K562 (cell line): ENCODE measurements at regions not wholly inside any gene's neighbourhood (a gene's known extent, or its start where the extent isn't known, plus 50 kb on each side); places are given as distances from the start of the nearest gene placed in this dataset.

Source experiments
- ATAC-seq: fragments of 200-7000 bp; cut with Tn5 transposase; 3 replicates; pipeline ENCODE4 v1.9.1; 2020; ENCODE audit warnings: moderate library complexity
- BruUV-seq: library from RNA; stranded (reverse); fragments of 400-500 nt; replicated peaks from 2 replicates; lab custom pipeline; 2021; lab: Mats Ljungman, UMichigan
- CTCF ChIA-PET: fragments of 300-600 bp; formaldehyde crosslinking; extraction: SDS; loops from one replicate; lab custom pipeline; 2021; ENCODE audit warnings: low intra/inter-chr PET ratio; lab: Yijun Ruan, JAX
- POLR2A ChIA-PET: fragments of 300-600, 350-650 bp; sonication (Branson Sonifier 250); formaldehyde crosslinking; extraction: SDS; loops from one replicate; lab custom pipeline; 2021; ENCODE audit warnings: antibody characterized with exemption, inconsistent platforms; lab: Yijun Ruan, JAX
- DNase-seq, 4 experiments: peaks; one replicate each; pipeline versions ENCODE4 v3.0.0 to v3.0.0-alpha.2; 2011 to 2018; ENCODE audit warnings: low spot score in 3 of 4, mixed read lengths in 3 of 4; ENCODE audit errors: extremely low read depth in 1 of 4
- FAIRE-seq: peaks from 2 replicates; lab custom pipeline; 2011; peaks lifted over from hg19 to GRCh38; lab: Jason Lieb, UNC
- H2AFZ ChIP-seq: 2 replicates; pipeline ENCODE4 v1.6.0; 2011; ENCODE audit warnings: low read depth, low read length, control low read depth, inconsistent platforms
- H3K27ac ChIP-seq: fragments of 200-600 bp; 3 replicates; pipeline ENCODE4 v1.8.0; 2011; ENCODE audit warnings: low read depth, mild to moderate bottlenecking, control low read depth, inconsistent platforms, low read length, moderate library complexity, mixed read lengths; ENCODE audit errors: extremely low read depth
- H3K27me3 ChIP-seq, 2 experiments: fragments of 300-600 bp in 1 of 2; 2 replicates in 1 of 2; 3 replicates in 1 of 2; pipeline versions ENCODE4 v1.6.0 to v1.8.0; 2011; ENCODE audit warnings: inconsistent platforms in 2 of 2, low read length in 2 of 2, mild to moderate bottlenecking in 1 of 2, mixed read lengths in 1 of 2, moderate library complexity in 1 of 2; ENCODE audit not compliant: control insufficient read depth in 2 of 2, insufficient read depth in 2 of 2
- H3K36me3 ChIP-seq: fragments of 300-600 bp; 3 replicates; pipeline ENCODE4 v1.8.0; 2011; ENCODE audit warnings: mild to moderate bottlenecking, low read length, inconsistent platforms; ENCODE audit not compliant: control insufficient read depth, insufficient read depth
- H3K4me1 ChIP-seq, 2 experiments: fragments of 200-600 bp in 1 of 2; replicated peaks in 1 of 2; 2 replicates in 1 of 2; 3 replicates in 1 of 2; pipeline versions ENCODE4 v1.5.1 to v1.8.0; 2011; ENCODE audit warnings: inconsistent platforms in 2 of 2, low read length in 2 of 2, mild to moderate bottlenecking in 1 of 2, mixed read lengths in 1 of 2, moderate library complexity in 1 of 2; ENCODE audit not compliant: control insufficient read depth in 2 of 2, insufficient read depth in 2 of 2
- H3K4me2 ChIP-seq: 2 replicates; pipeline ENCODE4 v1.6.1; 2011; ENCODE audit warnings: low read length, control low read depth, inconsistent platforms, mixed read lengths; ENCODE audit not compliant: insufficient read depth
- H3K4me3 ChIP-seq: fragments of 200-600 bp; sonication (generic), shearing (Covaris generic); 2 replicates; pipeline ENCODE4 v1.5.1; 2016; ENCODE audit warnings: control low read depth, inconsistent platforms
- H3K79me2 ChIP-seq: fragments of 200-600 bp; 3 replicates; pipeline ENCODE4 v1.8.0; 2011; ENCODE audit warnings: low read length, inconsistent platforms; ENCODE audit not compliant: control insufficient read depth, insufficient read depth
- H3K9ac ChIP-seq, 2 experiments: 2 replicates each; pipeline versions ENCODE4 v1.6.0 to v1.6.1; 2011; ENCODE audit warnings: low read depth in 2 of 2, low read length in 2 of 2, control low read depth in 1 of 2, inconsistent platforms in 1 of 2, mild to moderate bottlenecking in 1 of 2, mixed read lengths in 1 of 2; ENCODE audit not compliant: insufficient read depth in 1 of 2
- H3K9me1 ChIP-seq: one replicate; pipeline ENCODE4 v1.6.0; 2011; ENCODE audit warnings: inconsistent platforms, mild to moderate bottlenecking, low read length, moderate library complexity; ENCODE audit not compliant: control insufficient read depth, insufficient read depth
- H3K9me3 ChIP-seq: replicated peaks from 2 replicates; pipeline ENCODE4 v1.5.1; 2011; ENCODE audit warnings: low read depth, low read length, inconsistent platforms; ENCODE audit not compliant: control insufficient read depth, insufficient read depth
- H4K20me1 ChIP-seq: replicated peaks from 2 replicates; pipeline ENCODE4 v1.6.1; 2011; ENCODE audit warnings: low read length, inconsistent platforms, mixed read lengths; ENCODE audit not compliant: control insufficient read depth, insufficient read depth
- CHCHD3 ChIP-seq: fragments of 250-450 bp; sonication (Bioruptor Pico); IDR thresholded peaks from 2 replicates; pipeline ENCODE4 v2.1.2; 2022; ENCODE audit warnings: mild to moderate bottlenecking
- CREBBP ChIP-seq: IDR thresholded peaks from one replicate; pipeline ENCODE4 v1.6.1; 2012; ENCODE audit warnings: low read depth, mild to moderate bottlenecking, control low read depth, inconsistent platforms, low read length
- CTBP1 ChIP-seq: fragments of 450-650 bp; IDR thresholded peaks from 2 replicates; pipeline ENCODE4 v1.6.1; 2016; ENCODE audit warnings: borderline replicate concordance
- ELF2 ChIP-seq: fragments of 250-450 bp; sonication (Bioruptor Pico); IDR thresholded peaks from 2 replicates; pipeline ENCODE4 v1.5.0; 2021; ENCODE audit warnings: mild to moderate bottlenecking
- FIP1L1 ChIP-seq: fragments of 200-400 bp; formaldehyde crosslinking; IDR thresholded peaks from 2 replicates; pipeline ENCODE4 v1.6.1; 2018; ENCODE audit warnings: mild to moderate bottlenecking, low read depth, low read length; ENCODE audit not compliant: poor library complexity, severe bottlenecking
- FOXK2 ChIP-seq, 2 experiments: fragments of 450-650 bp; IDR thresholded peaks in 1 of 2; conservative IDR thresholded peaks in 1 of 2; 2 replicates each; pipeline ENCODE4 v1.6.1; 2016; ENCODE audit warnings: low read depth in 2 of 2, mild to moderate bottlenecking in 1 of 2
- HDAC6 ChIP-seq: IDR thresholded peaks from 2 replicates; pipeline ENCODE4 v1.6.1; 2012; ENCODE audit warnings: low read depth, mild to moderate bottlenecking, control low read depth, inconsistent platforms, low read length, moderate library complexity
- MTA1 ChIP-seq: fragments of 450-650 bp; IDR thresholded peaks from 2 replicates; pipeline ENCODE4 v1.6.1; 2017; ENCODE audit warnings: borderline replicate concordance
- NFIX ChIP-seq: fragments of 250-450 bp; sonication (Bioruptor Pico); IDR thresholded peaks from 2 replicates; pipeline ENCODE4 v1.4.0; 2020; ENCODE audit warnings: low read depth, mild to moderate bottlenecking, moderate library complexity
- NR2F6 ChIP-seq: fragments of 450-650 bp; formaldehyde crosslinking; IDR thresholded peaks from 2 replicates; pipeline ENCODE4 v1.4.0; 2020; ENCODE audit warnings: mild to moderate bottlenecking
- RAD51 ChIP-seq: fragments of 450-650 bp; IDR thresholded peaks from 2 replicates; pipeline ENCODE4 v1.7.1; 2016; ENCODE audit warnings: low read depth, mild to moderate bottlenecking, borderline replicate concordance
- SP2 ChIP-seq: IDR thresholded peaks from 2 replicates; pipeline ENCODE4 v1.6.1; 2011; ENCODE audit warnings: mild to moderate bottlenecking, low read depth, low read length, moderate library complexity; ENCODE audit not compliant: poor library complexity, severe bottlenecking; ENCODE audit errors: extremely low read depth
- STAT5A ChIP-seq: IDR thresholded peaks from 2 replicates; pipeline ENCODE4 v1.6.1; 2012; ENCODE audit warnings: low read length, inconsistent platforms, borderline replicate concordance
- TAL1 ChIP-seq: fragments of 450-650 bp; IDR thresholded peaks from 2 replicates; pipeline ENCODE4 v1.6.1; 2016; ENCODE audit warnings: mild to moderate bottlenecking
- TEAD1 ChIP-seq, 2 experiments: fragments of 450-650 bp in 1 of 2; sonication (generic) in 1 of 2; formaldehyde crosslinking; IDR thresholded peaks; 2 replicates each; pipeline versions ENCODE4 v1.4.0 to v1.8.0; 2020 to 2022; ENCODE audit warnings: mild to moderate bottlenecking in 2 of 2, missing genetic modification reagents in 1 of 2
- ZC3H4 ChIP-seq: sonication (generic); formaldehyde crosslinking; IDR thresholded peaks from 2 replicates; pipeline ENCODE4 v1.9.0; 2021; ENCODE audit warnings: missing genetic modification reagents, borderline replicate concordance
- ZEB2 ChIP-seq: fragments of 450-650 bp; IDR thresholded peaks from 2 replicates; pipeline ENCODE4 v1.6.1; 2016
- ZNF140 ChIP-seq: fragments of 250-450 bp; sonication (Bioruptor Pico); IDR thresholded peaks from 2 replicates; pipeline ENCODE4 v1.8.0; 2021; ENCODE audit warnings: moderate library complexity, mild to moderate bottlenecking, inconsistent platforms
- ZNF232 ChIP-seq: sonication (generic); formaldehyde crosslinking; IDR thresholded peaks from 2 replicates; pipeline ENCODE4 v1.8.0; 2022; ENCODE audit warnings: mild to moderate bottlenecking, missing genetic modification reagents
- ZNF668 ChIP-seq: fragments of 250-450 bp; sonication (Bioruptor Pico); IDR thresholded peaks from 2 replicates; pipeline ENCODE4 v1.8.0; 2022; ENCODE audit warnings: mild to moderate bottlenecking, inconsistent platforms
- WGBS: fragments of 100-300 bp; shearing (Covaris generic); methylation state at CpG from one replicate; pipeline ENCODE4 v1.1.6; 2016; ENCODE audit warnings: low coverage, mixed read lengths; ENCODE audit not compliant: insufficient coverage; ENCODE audit errors: missing lambda C conversion rate; 5-methylcytosine and 5-hydroxymethylcytosine counted together
- in situ Hi-C: fragments of 300-500 bp; cut with MboI; formaldehyde crosslinking; loops from 4 replicates; pipeline ENCODE4 v1.15.0; 2018; ENCODE audit warnings: inconsistent platforms, mixed read lengths
- intact Hi-C: fragments of 100-400 bp; cut with micrococcal nuclease; formaldehyde crosslinking; loops from 2 replicates; pipeline ENCODE4 v1.14.2; 2022

DNA sequence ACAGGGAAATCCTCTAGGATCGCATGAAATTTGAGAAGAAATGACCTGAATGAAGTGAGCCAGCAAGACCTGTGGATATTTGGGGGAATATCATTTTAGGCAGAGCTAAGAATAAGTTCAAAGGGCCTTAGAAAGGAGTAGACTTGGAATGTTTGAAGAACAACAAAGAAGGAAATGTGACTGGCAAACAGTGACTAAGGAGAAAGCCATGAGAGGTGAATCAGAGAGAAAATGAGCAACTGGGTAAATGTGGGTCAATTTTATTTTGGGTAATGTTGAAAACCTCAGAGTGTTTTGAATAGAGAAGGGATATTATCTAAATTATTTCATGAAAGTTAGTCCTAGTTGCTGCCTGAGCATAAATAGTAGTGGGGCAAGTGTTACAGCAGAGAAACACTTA, 672.8 kb downstream of the LMO4 start:
- Histone ChIP-seq H3K27ac (no peak overlapping the region), H3K36me3 (no peaks in the 10 kb centered on the region), H3K9me1 (no peaks in the 10 kb centered on the region), H3K4me1 (no peaks in the 10 kb centered on the region), H3K9ac (no peak overlapping the region), H3K4me3 (no peak overlapping the region), H3K4me2 (no peak overlapping the region), H3K27me3 (no peaks in the 10 kb centered on the region), H2AFZ (no peak overlapping the region), H4K20me1 (no peaks in the 10 kb centered on the region), H3K9me3 (no peaks in the 10 kb centered on the region), H3K79me2 (no peaks in the 10 kb centered on the region)
- no peak for FAIRE-seq
- ChIA-PET POLR2A (no interaction called here), CTCF (no interaction called here)
- WGBS = 10% methylated on average over 1 of the region's 1 CpG
- DNase-seq = no peak
- no peak for ATAC-seq
- in situ Hi-C loops = no loop called here
- no peak for TF ChIP-seq ZC3H4 (CRISPR knock-in tag)
- no peak for TF ChIP-seq NR2F6 (CRISPR knock-in tag)
- TF ChIP-seq CHCHD3 (CRISPR knock-in tag) = no peak
- no peak for TF ChIP-seq ZNF668 (CRISPR knock-in tag)
- no peak for TF ChIP-seq CREBBP
- no peak for TF ChIP-seq STAT5A
- no peak for TF ChIP-seq ZNF232 (CRISPR knock-in tag)
- no peak for TF ChIP-seq ZEB2
- no peak for TF ChIP-seq FOXK2 (conservative IDR thresholded peaks at IDR 0.05 in 1 of 2, IDR thresholded peaks at IDR 0.05 in 1 of 2; ENCODE audit: low read depth in 2 of 2)
- TF ChIP-seq RAD51 = no peak
- no peak for TF ChIP-seq MTA1
- no peak for TF ChIP-seq ZNF140 (CRISPR knock-in tag)
- no peak for TF ChIP-seq ELF2 (CRISPR knock-in tag)
- no peak for TF ChIP-seq HDAC6
- no peak for TF ChIP-seq TAL1
- TF ChIP-seq FIP1L1 = no peak
- TF ChIP-seq SP2 = no peak
- TF ChIP-seq TEAD1 (CRISPR knock-in tag; IDR thresholded peaks at IDR 0.05) = no peak
- no peak for TF ChIP-seq CTBP1
- TF ChIP-seq NFIX (CRISPR knock-in tag) = no peak
- intact Hi-C loops = no loop called here
- no TSS peak for BruUV-seq
